Choroid plexus epithelial cell (primary cell): ENCODE measurements at regions not wholly inside any gene's neighbourhood (a gene's known extent, or its start where the extent isn't known, plus 50 kb on each side); places are given as distances from the start of the nearest gene placed in this dataset.

Experiments used
- DNase-seq: peaks from one replicate; pipeline ENCODE4 v3.0.0-alpha.2; 2010; ENCODE audit warnings: low read depth
- H3K4me3 ChIP-seq: 2 replicates; pipeline ENCODE4 v1.5.1; 2011; ENCODE audit warnings: low read depth, mild to moderate bottlenecking, control low read depth, low read length, moderate library complexity
- CTCF ChIP-seq: conservative IDR thresholded peaks from 2 replicates; pipeline ENCODE4 v1.5.1; 2011; ENCODE audit warnings: low read depth, mild to moderate bottlenecking, control low read depth, inconsistent platforms, low read length, moderate library complexity

GRCh38 chr4:181647396-181648147 lies 595.6 kb upstream of the TENM3 start:
- TF ChIP-seq CTCF = no peak
- DNase-seq = peak; percentile 86
- peak overlapping the region; percentile 61 for H3K4me3 ChIP-seq

- no peak overlapping the region for H3K4me3 ChIP-seq
- TF ChIP-seq CTCF = no peak
- no peak for DNase-seq
Measured at GRCh38 chr4:181650033-181650825, 593.0 kb upstream of the TENM3 start.

GRCh38 chr4:181656748-181657147 lies 586.5 kb upstream of the TENM3 start:
- no peak overlapping the region for H3K4me3 ChIP-seq
- TF ChIP-seq CTCF = no peak
- DNase-seq = no peak

- no peak overlapping the region for H3K4me3 ChIP-seq
- DNase-seq = peak; percentile 79
- no peak for TF ChIP-seq CTCF
Measured at GRCh38 chr4:181659202-181659601, 584.0 kb upstream of the TENM3 start.

GRCh38 chr4:181659876-181660275 lies 583.3 kb upstream of the TENM3 start:
- no peak for TF ChIP-seq CTCF
- H3K4me3 ChIP-seq = no peak overlapping the region
- no peak for DNase-seq

GRCh38 chr4:181661090-181661489 lies 582.1 kb upstream of the TENM3 start:
- TF ChIP-seq CTCF = no peak
- no peak overlapping the region for H3K4me3 ChIP-seq
- peak; percentile 88 for DNase-seq
